ENCODE measurements at regions not wholly inside any gene's neighbourhood (a gene's known extent, or its start where the extent isn't known, plus 50 kb on each side); places are given as distances from the start of the nearest gene placed in this dataset.

GRCh38 chr7:69025249-69025648 lies 573.0 kb upstream of the AUTS2 start:
- TF ChIP-seq POLR2AphosphoS5 (IDR thresholded peaks at IDR 0.05; ENCODE audit: low read depth, low read length) (no peak), TAF1 (IDR thresholded peaks at IDR 0.05; ENCODE audit: borderline replicate concordance, insufficient read depth, low read length) (no peak), SIN3A (IDR thresholded peaks at IDR 0.05; ENCODE audit: borderline replicate concordance, insufficient read depth, low read length) (no peak), REST (IDR thresholded peaks at IDR 0.05; ENCODE audit: insufficient read depth in 1 of 2, low read depth in 2 of 2, low read length in 2 of 2) (no peak), FOXP2 (optimal IDR thresholded peaks at IDR 0.05; ENCODE audit: borderline replicate concordance, extremely low read depth, extremely low read length, insufficient read depth) (no peak)

Measured in PFSK-1 (cell line).